Activated gamma-delta T cell (primary cell): ENCODE measurements at regions not wholly inside any gene's neighbourhood (a gene's known extent, or its start where the extent isn't known, plus 50 kb on each side); places are given as distances from the start of the nearest gene placed in this dataset.
"Not testable (repeated sequence)": the region's sequence is repeated elsewhere in the genome, so short reads cannot be mapped to it uniquely, and the experiment has no call there.

Experiments used
- DNase-seq: peaks from one replicate; lab custom pipeline; 2025; lab: John Stamatoyannopoulos, UW

- DNase-seq, result not testable (repeated sequence)
Observed at GRCh38 chr7:38331853-38332595, 58.6 kb upstream of the TARP start.

- DNase-seq, result peak; percentile 22
Observed at GRCh38 chr7:38330861-38331621, 57.6 kb upstream of the TARP start.

- DNase-seq, result no peak
Observed at GRCh38 chr7:38330039-38330438, 56.6 kb upstream of the TARP start.

- DNase-seq, result no peak
Observed at GRCh38 chr7:38329340-38329739, 55.9 kb upstream of the TARP start.

- no peak for DNase-seq
Observed at GRCh38 chr7:38328814-38329213, 55.4 kb upstream of the TARP start.

GRCh38 chr7:38327637-38328036 is 54.2 kb upstream of the TARP start:
- DNase-seq, result no peak
